ENCODE measurements at regions not wholly inside any gene's neighbourhood (a gene's known extent, or its start where the extent isn't known, plus 50 kb on each side); places are given as distances from the start of the nearest gene placed in this dataset.

DNA sequence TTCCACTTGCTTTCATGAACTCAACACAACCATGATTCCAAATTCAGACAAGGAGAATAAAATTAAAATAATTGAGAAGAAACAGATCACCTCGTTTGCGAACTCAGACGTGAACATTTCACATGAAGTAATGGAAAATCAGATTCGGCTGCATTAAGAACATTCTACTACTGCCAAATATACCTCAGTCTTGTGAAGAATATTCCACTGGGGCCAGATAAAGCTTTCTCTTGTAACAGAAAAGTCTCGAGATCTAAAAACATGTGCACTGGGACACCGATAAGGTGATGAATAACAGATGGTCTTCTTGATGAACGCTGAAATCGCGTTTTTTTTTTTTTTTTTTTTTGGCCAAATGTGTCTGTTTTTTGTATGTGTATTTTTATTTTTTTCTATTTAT lies 761.1 kb downstream of the BRD1 start:
- ChIA-PET CTCF (no interaction called here), POLR2A (no interaction called here)
- H3K9me3 Mint-ChIP-seq: no peaks in the 10 kb centered on the region
- H3K27me3 Mint-ChIP-seq: no peaks in the 10 kb centered on the region
- H3K27ac Mint-ChIP-seq: no peak overlapping the region
- H3K4me1 Mint-ChIP-seq: no peaks in the 10 kb centered on the region
- H3K36me3 Mint-ChIP-seq (ENCODE audit: low read depth): no peaks in the 10 kb centered on the region
- no peak for DNase-seq
- H3K4me3 Mint-ChIP-seq: no peak overlapping the region

DNA sequence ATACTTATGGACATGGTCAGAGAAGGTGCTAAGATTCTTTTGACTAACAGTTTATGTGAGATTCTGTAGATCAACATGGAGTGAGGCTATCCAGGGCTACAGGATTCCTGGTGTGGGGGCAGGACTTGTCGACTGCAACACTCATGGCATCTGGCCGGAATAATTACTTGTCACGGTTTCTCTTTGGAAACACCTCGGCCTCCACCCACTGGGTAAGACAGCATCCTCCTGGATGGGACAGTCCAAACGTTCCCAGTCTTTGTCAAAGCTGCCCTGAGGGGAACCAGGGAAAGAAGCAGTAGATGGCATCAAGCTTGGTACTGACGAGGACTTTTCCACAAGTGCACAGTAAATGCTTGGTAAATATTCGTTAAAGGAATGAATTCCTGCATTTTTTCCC lies 762.8 kb downstream of the BRD1 start:
- Mint-ChIP-seq H3K27ac (no peak overlapping the region), H3K9me3 (no peaks in the 10 kb centered on the region), H3K4me1 (no peaks in the 10 kb centered on the region), H3K27me3 (no peaks in the 10 kb centered on the region), H3K36me3 (ENCODE audit: low read depth) (no peaks in the 10 kb centered on the region), H3K4me3 (no peak overlapping the region)
- no peak for DNase-seq
- POLR2A ChIA-PET: no interaction called here
- CTCF ChIA-PET: no interaction called here

DNA sequence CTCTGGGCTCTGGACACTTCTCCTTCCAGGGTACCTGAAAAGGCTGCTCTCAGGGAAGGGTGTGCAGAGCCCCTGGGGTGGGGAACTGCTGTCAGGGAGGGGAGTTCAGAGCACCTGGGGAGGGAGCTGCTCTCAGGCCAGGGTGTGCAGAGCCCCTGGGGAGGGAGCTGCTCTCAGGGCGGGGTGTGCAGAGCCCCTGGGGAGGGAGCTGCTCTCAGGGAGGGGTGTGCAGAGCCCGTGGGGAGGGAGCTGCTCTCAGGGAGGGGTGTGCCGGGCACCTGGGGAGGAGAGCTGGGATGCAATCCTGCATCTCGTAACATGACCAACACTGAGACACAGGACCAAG lies 764.2 kb downstream of the BRD1 start:
- Mint-ChIP-seq H3K4me1 (no peaks in the 10 kb centered on the region), H3K27ac (no peak overlapping the region), H3K36me3 (ENCODE audit: low read depth) (no peaks in the 10 kb centered on the region), H3K27me3 (no peaks in the 10 kb centered on the region), H3K9me3 (no peaks in the 10 kb centered on the region), H3K4me3 (no peak overlapping the region)
- ChIA-PET POLR2A (no interaction called here), CTCF (no interaction called here)
- DNase-seq: no peak

GRCh38 chr22:49062802-49063544 lies 764.7 kb downstream of the BRD1 start:
- POLR2A ChIA-PET: no interaction called here
- no peak overlapping the region for H3K4me3 Mint-ChIP-seq
- H3K36me3 Mint-ChIP-seq (ENCODE audit: low read depth): no peaks in the 10 kb centered on the region
- no peak for DNase-seq
- CTCF ChIA-PET: no interaction called here
- no peak overlapping the region for H3K27ac Mint-ChIP-seq
- H3K9me3 Mint-ChIP-seq: no peaks in the 10 kb centered on the region
- H3K27me3 Mint-ChIP-seq: no peaks in the 10 kb centered on the region
- H3K4me1 Mint-ChIP-seq: no peaks in the 10 kb centered on the region

GRCh38 chr22:49062155-49062801 lies 765.4 kb downstream of the BRD1 start:
- DNase-seq: no peak
- CTCF ChIA-PET: no interaction called here
- H3K4me3 Mint-ChIP-seq: no peak overlapping the region
- no peaks in the 10 kb centered on the region for H3K9me3 Mint-ChIP-seq
- no peaks in the 10 kb centered on the region for H3K4me1 Mint-ChIP-seq
- H3K27ac Mint-ChIP-seq: no peak overlapping the region
- POLR2A ChIA-PET: no interaction called here
- H3K36me3 Mint-ChIP-seq (ENCODE audit: low read depth): no peaks in the 10 kb centered on the region
- H3K27me3 Mint-ChIP-seq: no peaks in the 10 kb centered on the region

DNA sequence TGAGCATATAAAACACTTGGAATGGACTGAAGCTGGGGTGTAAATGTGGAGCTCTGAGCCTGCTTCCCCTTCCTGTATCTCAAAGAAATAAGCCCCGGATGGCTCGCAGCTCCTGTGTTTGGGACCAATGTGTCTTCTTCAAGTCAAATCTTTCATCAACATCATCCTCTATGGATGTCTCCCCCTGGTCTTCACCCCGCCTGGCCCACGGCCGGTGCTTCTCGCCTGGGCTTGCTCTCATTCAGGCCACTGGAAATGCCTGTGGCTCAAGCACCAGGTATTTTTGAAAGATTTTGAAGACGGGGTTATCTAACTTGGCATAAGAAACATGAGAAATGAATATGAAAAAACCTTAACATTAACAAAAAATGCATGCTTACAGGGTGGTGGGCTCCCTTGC lies 769.8 kb downstream of the BRD1 start:
- H3K4me1 Mint-ChIP-seq: no peaks in the 10 kb centered on the region
- POLR2A ChIA-PET: no interaction called here
- no peak overlapping the region for H3K4me3 Mint-ChIP-seq
- H3K36me3 Mint-ChIP-seq (ENCODE audit: low read depth): no peaks in the 10 kb centered on the region
- CTCF ChIA-PET: no interaction called here
- H3K27ac Mint-ChIP-seq: no peak overlapping the region
- no peaks in the 10 kb centered on the region for H3K27me3 Mint-ChIP-seq
- H3K9me3 Mint-ChIP-seq: no peaks in the 10 kb centered on the region
- no peak for DNase-seq

- Mint-ChIP-seq H3K36me3 (ENCODE audit: low read depth) (no peaks in the 10 kb centered on the region), H3K27ac (no peak overlapping the region), H3K4me3 (no peak overlapping the region), H3K27me3 (no peaks in the 10 kb centered on the region), H3K9me3 (no peaks in the 10 kb centered on the region), H3K4me1 (no peaks in the 10 kb centered on the region)
- ChIA-PET POLR2A (no interaction called here), CTCF (interaction anchor here (0.9 kb wide), 1 partner anchor 22 kb away, joined by 3 read pairs; no protein-coding TSS in a partner anchor)
- DNase-seq: no peak
Measured at GRCh38 chr22:49056301-49056700, 771.4 kb downstream of the BRD1 start.

DNA sequence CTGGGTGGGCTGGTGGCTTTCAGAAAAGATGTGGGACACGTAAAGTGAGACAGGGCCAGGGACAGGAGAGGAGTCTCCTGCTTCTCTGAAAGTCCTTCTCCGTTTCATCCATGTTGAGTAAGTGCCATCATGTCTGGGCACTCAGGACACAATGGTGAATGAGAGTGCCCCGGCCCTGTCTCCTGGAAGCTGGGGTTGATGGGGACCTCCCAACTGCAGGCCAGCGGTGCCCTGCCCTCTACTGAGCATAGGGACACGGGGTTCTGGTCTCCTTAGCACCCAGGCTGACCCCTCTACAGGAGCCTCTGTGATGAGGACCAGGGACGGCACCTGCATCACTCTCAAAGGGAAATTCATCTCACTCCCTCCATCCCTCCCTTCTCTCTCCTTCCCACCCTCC lies 772.3 kb downstream of the BRD1 start:
- ChIA-PET POLR2A (no interaction called here), CTCF (no interaction called here)
- Mint-ChIP-seq H3K4me3 (no peak overlapping the region), H3K9me3 (no peaks in the 10 kb centered on the region), H3K4me1 (no peaks in the 10 kb centered on the region), H3K27ac (no peak overlapping the region), H3K27me3 (no peaks in the 10 kb centered on the region), H3K36me3 (ENCODE audit: low read depth) (no peaks in the 10 kb centered on the region)
- no peak for DNase-seq

DNA sequence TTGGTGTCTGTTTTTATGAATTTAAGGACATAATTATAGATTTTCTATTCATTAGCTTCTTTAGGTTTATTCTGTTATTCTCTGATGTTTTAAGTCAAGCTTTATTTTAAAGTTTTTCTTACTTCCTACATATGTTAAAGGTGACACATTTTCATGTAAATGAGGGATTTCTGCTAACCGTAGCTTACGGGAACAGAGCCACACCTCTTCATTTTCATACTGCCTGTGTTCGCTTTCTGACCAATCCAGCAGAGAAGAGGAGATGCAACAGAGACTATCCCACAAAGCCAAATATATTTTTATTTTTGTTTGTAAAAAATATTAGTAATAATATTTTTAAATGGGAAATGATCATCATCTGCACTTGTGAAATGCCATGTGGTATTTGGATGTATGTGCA lies 774.1 kb downstream of the BRD1 start:
- no peak for DNase-seq
- ChIA-PET POLR2A (no interaction called here), CTCF (no interaction called here)
- Mint-ChIP-seq H3K27ac (no peak overlapping the region), H3K36me3 (ENCODE audit: low read depth) (no peaks in the 10 kb centered on the region), H3K27me3 (no peaks in the 10 kb centered on the region), H3K4me1 (no peaks in the 10 kb centered on the region), H3K9me3 (no peaks in the 10 kb centered on the region), H3K4me3 (no peak overlapping the region)

DNA sequence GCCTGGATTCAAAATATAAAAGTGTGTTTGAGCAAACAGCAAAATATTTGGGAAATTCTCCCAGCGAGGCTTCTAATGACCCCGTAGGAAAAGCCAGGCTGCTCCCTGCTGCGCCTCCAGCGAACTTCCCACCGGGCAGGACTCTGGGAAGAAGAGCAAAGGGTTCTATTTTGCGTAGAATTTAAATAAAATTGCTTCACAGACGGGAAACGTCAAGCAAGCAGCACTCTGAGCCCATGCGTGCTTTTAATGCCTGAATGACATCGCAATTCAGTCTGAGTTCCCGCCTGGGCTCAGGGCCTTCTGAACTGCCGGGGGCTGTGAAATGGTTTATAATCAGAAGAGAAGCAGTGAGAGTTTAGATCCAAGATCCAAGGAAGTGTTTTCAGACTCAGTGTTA lies 775.1 kb downstream of the BRD1 start:
- no peaks in the 10 kb centered on the region for H3K36me3 Mint-ChIP-seq (ENCODE audit: low read depth)
- H3K9me3 Mint-ChIP-seq: no peaks in the 10 kb centered on the region
- ChIA-PET CTCF (no interaction called here), POLR2A (no interaction called here)
- no peak overlapping the region for H3K27ac Mint-ChIP-seq
- DNase-seq: no peak
- H3K27me3 Mint-ChIP-seq: no peaks in the 10 kb centered on the region
- peak overlapping the region; percentile 67 for H3K4me3 Mint-ChIP-seq
- H3K4me1 Mint-ChIP-seq: no peaks in the 10 kb centered on the region

GRCh38 chr22:49052023-49052538 lies 775.6 kb downstream of the BRD1 start:
- no peaks in the 10 kb centered on the region for H3K4me1 Mint-ChIP-seq
- H3K27me3 Mint-ChIP-seq: no peaks in the 10 kb centered on the region
- H3K4me3 Mint-ChIP-seq: peak overlapping the region; percentile 67
- DNase-seq: peak; percentile 8
- no peaks in the 10 kb centered on the region for H3K9me3 Mint-ChIP-seq
- peak overlapping the region; percentile 68 for H3K27ac Mint-ChIP-seq
- ChIA-PET CTCF (no interaction called here), POLR2A (no interaction called here)
- no peaks in the 10 kb centered on the region for H3K36me3 Mint-ChIP-seq (ENCODE audit: low read depth)

- Mint-ChIP-seq H3K4me3 (peak overlapping the region; percentile 67), H3K4me1 (no peaks in the 10 kb centered on the region), H3K9me3 (no peaks in the 10 kb centered on the region), H3K36me3 (ENCODE audit: low read depth) (no peaks in the 10 kb centered on the region), H3K27me3 (no peaks in the 10 kb centered on the region), H3K27ac (no peak overlapping the region)
- ChIA-PET POLR2A (no interaction called here), CTCF (no interaction called here)
- DNase-seq: no peak
Measured at GRCh38 chr22:49051491-49052022, 776.1 kb downstream of the BRD1 start.

GRCh38 chr22:49049691-49050090 lies 778.0 kb downstream of the BRD1 start:
- ChIA-PET POLR2A (no interaction called here), CTCF (no interaction called here)
- DNase-seq: no peak
- Mint-ChIP-seq H3K27ac (no peak overlapping the region), H3K9me3 (no peaks in the 10 kb centered on the region), H3K4me1 (no peaks in the 10 kb centered on the region), H3K27me3 (no peaks in the 10 kb centered on the region), H3K36me3 (ENCODE audit: low read depth) (no peaks in the 10 kb centered on the region), H3K4me3 (no peak overlapping the region)

DNA sequence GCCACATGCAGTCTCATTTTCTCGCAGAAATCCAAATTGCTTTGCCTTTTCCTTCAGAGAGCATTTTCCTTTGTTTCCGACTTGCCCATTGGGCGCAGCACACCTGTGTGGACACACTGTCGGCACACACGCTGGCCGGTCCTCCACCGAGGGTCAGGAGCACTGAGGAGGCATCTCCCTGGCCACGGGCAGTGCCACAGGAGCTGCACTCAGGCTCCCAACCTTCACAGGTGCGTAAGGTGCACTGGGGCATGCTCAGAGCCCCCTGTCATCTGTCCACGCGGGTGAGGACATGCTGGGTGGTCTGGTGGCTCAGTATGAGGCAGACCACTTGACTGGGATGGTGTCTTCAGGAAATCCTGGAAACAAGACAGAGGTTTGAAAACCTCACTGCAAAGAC lies 779.1 kb downstream of the BRD1 start:
- no peak for DNase-seq
- Mint-ChIP-seq H3K36me3 (ENCODE audit: low read depth) (no peaks in the 10 kb centered on the region), H3K4me3 (no peak overlapping the region), H3K27me3 (no peaks in the 10 kb centered on the region), H3K4me1 (no peaks in the 10 kb centered on the region), H3K27ac (no peak overlapping the region), H3K9me3 (no peaks in the 10 kb centered on the region)
- ChIA-PET CTCF (no interaction called here), POLR2A (no interaction called here)

Measured in activated CD4-positive, alpha-beta T cell treated with anti-CD3 and anti-CD28 coated beads, Interleukin-2, amount 10 ng/mL, durations not matched to agents 7 days and 5 days (primary cell).